ENCODE measurements at regions not wholly inside any gene's neighbourhood (a gene's known extent, or its start where the extent isn't known, plus 50 kb on each side); places are given as distances from the start of the nearest gene placed in this dataset.

GRCh38 chr5:51983161-51983560 is 599.9 kb downstream of the ISL1 start:
- H3K27ac ChIP-seq (ENCODE audit: low read depth, low read length) = no peak overlapping the region
- no peaks in the 10 kb centered on the region for H3K4me1 ChIP-seq (ENCODE audit: control insufficient read depth in 1 of 2, insufficient read depth in 2 of 2, low read length in 2 of 2)
- no peaks in the 10 kb centered on the region for H3K9me3 ChIP-seq (ENCODE audit: control insufficient read depth in 1 of 2, low read length in 2 of 2)
- no peaks in the 10 kb centered on the region for H3K36me3 ChIP-seq (ENCODE audit: control insufficient read depth in 1 of 2, insufficient read depth in 2 of 2, low read length in 2 of 2)
- no peak overlapping the region for H3K9ac ChIP-seq (ENCODE audit: low read depth in 1 of 2, low read length in 2 of 2)
- H3K27me3 ChIP-seq (ENCODE audit: control insufficient read depth in 1 of 2, insufficient read depth in 2 of 2, low read length in 2 of 2) = no peaks in the 10 kb centered on the region
- no peak overlapping the region for H3K4me3 ChIP-seq (ENCODE audit: low read depth in 1 of 2, low read length in 2 of 2)

DNA sequence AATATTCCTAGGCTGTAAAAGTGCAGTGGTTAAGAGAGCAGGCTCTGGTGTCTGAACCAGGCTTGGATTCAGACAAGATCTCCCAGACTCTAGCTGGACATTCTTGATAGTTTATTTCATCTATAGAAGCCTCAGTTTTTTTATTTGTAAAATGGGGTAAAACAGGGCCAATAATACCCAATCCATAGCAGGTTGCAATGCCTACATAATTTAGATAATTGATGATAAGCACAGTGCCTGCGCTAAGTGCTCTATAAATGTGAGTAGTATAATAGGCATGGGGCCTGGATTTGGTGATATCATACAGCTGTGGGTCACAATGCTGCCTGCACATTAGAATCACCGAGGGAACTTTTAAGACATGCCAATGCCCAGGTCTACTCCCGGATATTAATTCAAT is 603.5 kb downstream of the ISL1 start:
- no peaks in the 10 kb centered on the region for H3K9me3 ChIP-seq (ENCODE audit: control insufficient read depth in 1 of 2, low read length in 2 of 2)
- H3K4me3 ChIP-seq (ENCODE audit: low read depth in 1 of 2, low read length in 2 of 2) = no peak overlapping the region
- H3K4me1 ChIP-seq (ENCODE audit: control insufficient read depth in 1 of 2, insufficient read depth in 2 of 2, low read length in 2 of 2) = no peaks in the 10 kb centered on the region
- no peaks in the 10 kb centered on the region for H3K36me3 ChIP-seq (ENCODE audit: control insufficient read depth in 1 of 2, insufficient read depth in 2 of 2, low read length in 2 of 2)
- no peak overlapping the region for H3K27ac ChIP-seq (ENCODE audit: low read depth, low read length)
- H3K9ac ChIP-seq (ENCODE audit: low read depth in 1 of 2, low read length in 2 of 2) = no peak overlapping the region
- no peaks in the 10 kb centered on the region for H3K27me3 ChIP-seq (ENCODE audit: control insufficient read depth in 1 of 2, insufficient read depth in 2 of 2, low read length in 2 of 2)

DNA sequence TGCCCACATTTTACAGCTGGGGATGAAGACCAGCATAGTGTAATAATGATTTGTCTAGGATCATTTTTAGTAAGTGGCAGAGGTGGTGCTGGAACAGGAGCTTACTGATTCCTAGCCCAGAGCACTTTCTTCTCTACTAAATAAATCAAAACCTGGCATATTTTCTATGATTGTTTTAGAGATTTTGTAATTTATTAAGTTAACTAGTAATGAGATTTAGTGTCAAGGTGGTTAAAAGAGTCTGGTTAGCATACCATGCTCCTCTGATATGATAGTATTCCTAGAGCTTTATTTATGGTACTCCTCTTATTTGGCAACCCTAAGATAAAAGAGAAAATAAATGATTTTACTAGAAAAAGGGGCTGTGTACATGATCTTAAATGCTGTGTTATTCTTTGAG is 604.0 kb downstream of the ISL1 start:
- Histone ChIP-seq H3K36me3 (ENCODE audit: control insufficient read depth in 1 of 2, insufficient read depth in 2 of 2, low read length in 2 of 2) (no peaks in the 10 kb centered on the region), H3K4me3 (ENCODE audit: low read depth in 1 of 2, low read length in 2 of 2) (no peak overlapping the region), H3K9me3 (ENCODE audit: control insufficient read depth in 1 of 2, low read length in 2 of 2) (no peaks in the 10 kb centered on the region), H3K27ac (ENCODE audit: low read depth, low read length) (no peak overlapping the region), H3K4me1 (ENCODE audit: control insufficient read depth in 1 of 2, insufficient read depth in 2 of 2, low read length in 2 of 2) (no peaks in the 10 kb centered on the region), H3K9ac (ENCODE audit: low read depth in 1 of 2, low read length in 2 of 2) (no peak overlapping the region), H3K27me3 (ENCODE audit: control insufficient read depth in 1 of 2, insufficient read depth in 2 of 2, low read length in 2 of 2) (no peaks in the 10 kb centered on the region)

DNA sequence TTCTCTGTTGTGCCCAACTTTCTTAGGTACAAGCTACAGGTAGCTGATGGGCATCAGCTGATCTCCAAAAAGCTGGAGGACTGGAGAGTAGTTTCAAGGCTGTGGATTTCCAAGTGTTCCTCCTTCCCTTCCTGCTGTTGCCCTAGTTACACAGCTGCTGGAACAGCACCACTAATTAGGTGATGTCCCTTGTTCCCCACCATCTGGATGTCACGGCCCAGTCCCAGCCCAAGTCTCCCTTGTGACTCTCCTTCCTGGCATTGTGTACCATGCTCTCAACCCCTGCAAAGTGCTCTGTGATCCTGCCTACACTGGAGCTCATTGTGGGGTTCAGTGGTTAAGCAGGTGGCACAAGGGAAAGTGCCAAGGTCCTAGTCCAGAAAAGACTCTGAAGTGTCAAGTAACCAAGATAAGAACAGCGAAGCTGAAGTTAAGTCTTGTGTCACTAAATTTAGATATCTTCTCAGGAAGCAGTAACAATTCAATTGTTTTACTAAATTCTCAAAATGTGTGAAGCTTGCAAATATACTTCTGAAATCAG is 604.5 kb downstream of the ISL1 start:
- Histone ChIP-seq H3K9me3 (ENCODE audit: control insufficient read depth in 1 of 2, low read length in 2 of 2) (no peaks in the 10 kb centered on the region), H3K4me3 (ENCODE audit: low read depth in 1 of 2, low read length in 2 of 2) (no peak overlapping the region), H3K27ac (ENCODE audit: low read depth, low read length) (no peak overlapping the region), H3K9ac (ENCODE audit: low read depth in 1 of 2, low read length in 2 of 2) (no peak overlapping the region), H3K4me1 (ENCODE audit: control insufficient read depth in 1 of 2, insufficient read depth in 2 of 2, low read length in 2 of 2) (no peaks in the 10 kb centered on the region), H3K27me3 (ENCODE audit: control insufficient read depth in 1 of 2, insufficient read depth in 2 of 2, low read length in 2 of 2) (no peaks in the 10 kb centered on the region), H3K36me3 (ENCODE audit: control insufficient read depth in 1 of 2, insufficient read depth in 2 of 2, low read length in 2 of 2) (no peaks in the 10 kb centered on the region)

DNA sequence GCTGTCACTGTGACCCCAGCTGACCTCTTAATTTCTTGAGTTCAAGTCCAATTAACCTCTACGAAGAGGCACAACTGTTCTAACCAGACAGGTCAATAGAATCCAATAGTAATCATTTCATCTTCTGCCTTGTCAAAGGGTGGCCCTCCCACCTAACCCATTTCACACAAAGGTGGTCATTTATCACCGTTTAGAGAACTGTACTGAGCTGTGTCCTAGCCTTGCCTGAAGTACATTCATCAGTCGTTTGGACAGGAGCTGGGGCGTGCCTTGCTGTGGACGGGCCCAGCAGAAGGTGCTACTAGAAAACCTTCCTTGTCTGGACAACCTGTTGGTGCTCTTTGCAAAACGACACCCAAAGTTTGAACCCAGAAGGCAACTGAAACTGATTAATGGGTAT is 605.4 kb downstream of the ISL1 start:
- Histone ChIP-seq H3K4me3 (ENCODE audit: low read depth in 1 of 2, low read length in 2 of 2) (no peak overlapping the region), H3K9me3 (ENCODE audit: control insufficient read depth in 1 of 2, low read length in 2 of 2) (no peaks in the 10 kb centered on the region), H3K27ac (ENCODE audit: low read depth, low read length) (no peak overlapping the region)

GRCh38 chr5:51990241-51990640 is 607.0 kb downstream of the ISL1 start:
- Histone ChIP-seq H3K4me3 (ENCODE audit: low read depth in 1 of 2, low read length in 2 of 2) (no peak overlapping the region), H3K9me3 (ENCODE audit: control insufficient read depth in 1 of 2, low read length in 2 of 2) (no peaks in the 10 kb centered on the region), H3K9ac (ENCODE audit: low read depth in 1 of 2, low read length in 2 of 2) (no peak overlapping the region), H3K27me3 (ENCODE audit: control insufficient read depth in 1 of 2, insufficient read depth in 2 of 2, low read length in 2 of 2) (no peaks in the 10 kb centered on the region), H3K36me3 (ENCODE audit: control insufficient read depth in 1 of 2, insufficient read depth in 2 of 2, low read length in 2 of 2) (no peaks in the 10 kb centered on the region), H3K27ac (ENCODE audit: low read depth, low read length) (no peak overlapping the region), H3K4me1 (ENCODE audit: control insufficient read depth in 1 of 2, insufficient read depth in 2 of 2, low read length in 2 of 2) (no peaks in the 10 kb centered on the region)

More for the DNA sequence above, 605.4 kb downstream of the ISL1 start:
- Histone ChIP-seq H3K36me3 (ENCODE audit: control insufficient read depth in 1 of 2, insufficient read depth in 2 of 2, low read length in 2 of 2) (no peaks in the 10 kb centered on the region), H3K9ac (ENCODE audit: low read depth in 1 of 2, low read length in 2 of 2) (no peak overlapping the region), H3K27me3 (ENCODE audit: control insufficient read depth in 1 of 2, insufficient read depth in 2 of 2, low read length in 2 of 2) (no peaks in the 10 kb centered on the region), H3K4me1 (ENCODE audit: control insufficient read depth in 1 of 2, insufficient read depth in 2 of 2, low read length in 2 of 2) (no peaks in the 10 kb centered on the region)

DNA sequence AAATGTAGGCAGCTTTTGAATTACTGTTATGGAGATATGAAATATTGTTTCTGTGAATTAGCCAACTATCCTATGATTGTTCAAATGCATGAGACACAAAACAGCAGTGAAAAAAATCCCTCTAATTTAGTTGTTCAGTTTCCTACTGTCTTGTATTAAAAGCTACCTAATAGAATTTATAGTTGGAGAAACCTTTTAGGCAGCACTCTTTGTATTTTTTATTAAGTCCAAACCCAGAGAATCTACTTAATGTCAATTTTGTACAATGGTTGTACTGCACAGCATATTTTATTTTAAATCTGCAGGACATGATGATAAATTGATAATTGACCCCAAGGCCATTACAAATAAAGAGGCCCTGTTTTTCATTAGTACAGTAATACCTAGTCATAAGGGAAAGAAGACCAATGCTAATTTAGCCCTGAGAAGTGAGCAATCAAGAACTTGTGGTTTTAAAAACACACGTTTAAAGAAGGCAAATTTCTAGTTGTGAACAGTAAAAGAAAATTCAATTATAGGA is 607.5 kb downstream of the ISL1 start:
- Histone ChIP-seq H3K9ac (ENCODE audit: low read depth in 1 of 2, low read length in 2 of 2) (no peak overlapping the region), H3K36me3 (ENCODE audit: control insufficient read depth in 1 of 2, insufficient read depth in 2 of 2, low read length in 2 of 2) (no peaks in the 10 kb centered on the region), H3K9me3 (ENCODE audit: control insufficient read depth in 1 of 2, low read length in 2 of 2) (no peaks in the 10 kb centered on the region), H3K4me3 (ENCODE audit: low read depth in 1 of 2, low read length in 2 of 2) (no peak overlapping the region), H3K27me3 (ENCODE audit: control insufficient read depth in 1 of 2, insufficient read depth in 2 of 2, low read length in 2 of 2) (no peaks in the 10 kb centered on the region), H3K4me1 (ENCODE audit: control insufficient read depth in 1 of 2, insufficient read depth in 2 of 2, low read length in 2 of 2) (no peaks in the 10 kb centered on the region), H3K27ac (ENCODE audit: low read depth, low read length) (no peak overlapping the region)

- Histone ChIP-seq H3K27me3 (ENCODE audit: control insufficient read depth in 1 of 2, insufficient read depth in 2 of 2, low read length in 2 of 2) (no peaks in the 10 kb centered on the region), H3K9ac (ENCODE audit: low read depth in 1 of 2, low read length in 2 of 2) (no peak overlapping the region), H3K9me3 (ENCODE audit: control insufficient read depth in 1 of 2, low read length in 2 of 2) (no peaks in the 10 kb centered on the region)
Observed at GRCh38 chr5:51991940-51992339, 608.7 kb downstream of the ISL1 start.

DNA sequence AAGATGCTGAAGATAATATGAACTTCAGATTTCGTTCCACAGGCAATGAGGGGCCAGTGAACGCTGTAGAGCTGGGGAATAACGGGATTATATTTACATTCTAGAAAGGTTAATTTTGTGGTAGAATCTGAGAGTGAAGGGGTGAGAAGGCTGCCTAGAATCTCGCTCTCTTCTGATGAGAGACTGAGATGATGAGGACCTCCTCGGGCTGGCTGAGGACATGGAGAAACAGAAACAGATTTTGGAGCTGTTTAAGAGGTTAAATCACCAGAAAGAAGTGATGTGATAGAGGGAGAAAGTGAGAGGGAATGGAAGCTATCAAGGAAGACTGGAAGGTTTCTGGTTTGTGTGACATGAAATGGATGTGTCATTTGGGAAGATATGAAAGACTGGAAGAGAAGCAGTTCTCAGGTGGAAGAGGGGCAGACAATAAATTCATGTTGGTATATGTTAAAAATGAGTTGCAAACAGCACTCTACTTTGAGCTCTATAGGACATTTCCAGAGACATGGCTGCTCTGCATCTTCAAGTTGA is 612.6 kb downstream of the ISL1 start:
- Histone ChIP-seq H3K4me1 (ENCODE audit: control insufficient read depth in 1 of 2, insufficient read depth in 2 of 2, low read length in 2 of 2) (no peaks in the 10 kb centered on the region), H3K27me3 (ENCODE audit: control insufficient read depth in 1 of 2, insufficient read depth in 2 of 2, low read length in 2 of 2) (no peaks in the 10 kb centered on the region), H3K9ac (ENCODE audit: low read depth in 1 of 2, low read length in 2 of 2) (no peak overlapping the region), H3K36me3 (ENCODE audit: control insufficient read depth in 1 of 2, insufficient read depth in 2 of 2, low read length in 2 of 2) (no peaks in the 10 kb centered on the region), H3K9me3 (ENCODE audit: control insufficient read depth in 1 of 2, low read length in 2 of 2) (no peaks in the 10 kb centered on the region), H3K27ac (ENCODE audit: low read depth, low read length) (no peak overlapping the region), H3K4me3 (ENCODE audit: low read depth in 1 of 2, low read length in 2 of 2) (no peak overlapping the region)

More at GRCh38 chr5:51991940-51992339, 608.7 kb downstream of the ISL1 start:
- H3K4me1 ChIP-seq (ENCODE audit: control insufficient read depth in 1 of 2, insufficient read depth in 2 of 2, low read length in 2 of 2) = no peaks in the 10 kb centered on the region
- no peak overlapping the region for H3K27ac ChIP-seq (ENCODE audit: low read depth, low read length)
- H3K36me3 ChIP-seq (ENCODE audit: control insufficient read depth in 1 of 2, insufficient read depth in 2 of 2, low read length in 2 of 2) = no peaks in the 10 kb centered on the region
- H3K4me3 ChIP-seq (ENCODE audit: low read depth in 1 of 2, low read length in 2 of 2) = no peak overlapping the region

DNA sequence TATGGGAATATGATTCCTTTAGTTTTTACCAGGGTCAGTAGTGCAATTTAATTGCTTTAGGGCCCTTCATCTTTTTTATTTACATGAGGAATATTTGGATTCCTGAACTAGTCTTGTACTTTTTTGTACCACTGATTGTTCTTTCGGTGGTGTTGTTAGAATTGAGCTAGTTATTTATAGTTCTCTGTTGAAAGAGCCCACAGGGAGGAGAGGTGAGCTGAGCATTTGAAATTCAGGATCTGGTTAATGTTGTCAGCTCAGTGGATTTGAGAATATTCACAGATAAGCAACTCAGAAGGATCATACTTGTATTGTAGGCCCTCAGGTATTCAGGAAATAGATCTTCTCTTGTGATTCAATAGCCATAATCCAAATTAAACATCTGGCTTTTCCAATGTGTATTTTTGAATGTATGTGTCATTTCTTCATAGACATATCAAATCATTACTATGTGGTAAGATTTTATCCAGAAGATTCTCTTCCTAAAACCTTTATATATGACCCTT is 613.2 kb downstream of the ISL1 start:
- no peaks in the 10 kb centered on the region for H3K36me3 ChIP-seq (ENCODE audit: control insufficient read depth in 1 of 2, insufficient read depth in 2 of 2, low read length in 2 of 2)
- no peak overlapping the region for H3K4me3 ChIP-seq (ENCODE audit: low read depth in 1 of 2, low read length in 2 of 2)
- no peak overlapping the region for H3K9ac ChIP-seq (ENCODE audit: low read depth in 1 of 2, low read length in 2 of 2)
- H3K4me1 ChIP-seq (ENCODE audit: control insufficient read depth in 1 of 2, insufficient read depth in 2 of 2, low read length in 2 of 2) = no peaks in the 10 kb centered on the region
- H3K27ac ChIP-seq (ENCODE audit: low read depth, low read length) = no peak overlapping the region
- no peaks in the 10 kb centered on the region for H3K9me3 ChIP-seq (ENCODE audit: control insufficient read depth in 1 of 2, low read length in 2 of 2)
- H3K27me3 ChIP-seq (ENCODE audit: control insufficient read depth in 1 of 2, insufficient read depth in 2 of 2, low read length in 2 of 2) = no peaks in the 10 kb centered on the region

All from duodenal mucosa (tissue), 2 donors.